Testis (tissue), 2 donors: ENCODE measurements at regions not wholly inside any gene's neighbourhood (a gene's known extent, or its start where the extent isn't known, plus 50 kb on each side); places are given as distances from the start of the nearest gene placed in this dataset.

ENCODE experiments used
- CTCF ChIP-seq, 3 experiments: fragments of 450-650 bp in 2 of 3; fragments of 200-600 bp in 1 of 3; sonication (generic) in 1 of 3; IDR thresholded peaks; one replicate each; pipeline ENCODE4 v1.5.1; 2016 to 2019; ENCODE audit warnings: antibody characterized with exemption in 3 of 3, mild to moderate bottlenecking in 2 of 3, moderate library complexity in 1 of 3
- POLR2A ChIP-seq: fragments of 450-650 bp; IDR thresholded peaks from one replicate; pipeline ENCODE4 v1.6.1; 2017; ENCODE audit warnings: antibody characterized with exemption, mild to moderate bottlenecking, moderate library complexity

GRCh38 chr11:109089144-109089543, 332.8 kb upstream of the C11orf87 start:
- TF ChIP-seq CTCF (IDR thresholded peaks at IDR 0.05) (no peak), POLR2A (no peak)
